AG04449 (cell line): ENCODE measurements at regions not wholly inside any gene's neighbourhood (a gene's known extent, or its start where the extent isn't known, plus 50 kb on each side); places are given as distances from the start of the nearest gene placed in this dataset.

ENCODE experiments used
- CTCF ChIA-PET: fragments of 350-600 bp; formaldehyde crosslinking; extraction: SDS; loops from one replicate; lab custom pipeline; 2021; ENCODE audit warnings: antibody characterized with exemption; lab: Yijun Ruan, JAX
- POLR2A ChIA-PET: fragments of 400-600, 350-600 bp; formaldehyde crosslinking; extraction: SDS; loops from one replicate; lab custom pipeline; 2020; ENCODE audit warnings: antibody characterized with exemption, inconsistent platforms; lab: Yijun Ruan, JAX
- DNase-seq: peaks from one replicate; pipeline ENCODE4 v3.0.0-alpha.2; 2010; ENCODE audit warnings: low read depth, low spot score
- H3K4me3 ChIP-seq: 2 replicates; pipeline ENCODE4 v1.5.1; 2011; ENCODE audit warnings: low read depth, mild to moderate bottlenecking, control low read depth, low read length
- CTCF ChIP-seq: IDR thresholded peaks from one replicate; pipeline ENCODE4 v1.5.1; 2011; ENCODE audit warnings: mild to moderate bottlenecking, moderate library complexity, low read length, control low read depth, inconsistent platforms; ENCODE audit not compliant: insufficient read depth; ENCODE audit errors: missing control alignments

DNA sequence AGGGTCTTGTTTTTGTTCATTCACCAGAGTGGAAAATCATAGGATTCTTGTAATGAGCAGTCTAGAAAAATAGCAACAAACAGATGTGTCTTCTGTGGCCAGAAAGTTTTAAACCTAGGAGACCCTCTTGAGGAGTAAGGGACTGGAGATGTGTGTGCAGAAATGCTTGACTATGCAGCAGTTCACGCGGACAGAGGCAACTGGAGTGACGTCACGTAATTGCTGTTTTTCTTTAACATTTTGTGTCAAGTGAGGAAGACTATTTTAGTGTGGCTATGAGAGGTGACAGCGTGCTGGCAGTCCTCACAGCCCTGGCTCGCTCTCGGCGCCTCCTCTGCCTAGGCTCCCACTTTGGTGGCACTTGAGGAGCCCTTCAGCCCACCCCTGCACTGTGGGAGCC is 163.1 kb upstream of the PTCH1 start:
- no peak for TF ChIP-seq CTCF
- ChIA-PET CTCF (no interaction called here), POLR2A (no interaction called here)
- no peak for DNase-seq
- no peak overlapping the region for H3K4me3 ChIP-seq

DNA sequence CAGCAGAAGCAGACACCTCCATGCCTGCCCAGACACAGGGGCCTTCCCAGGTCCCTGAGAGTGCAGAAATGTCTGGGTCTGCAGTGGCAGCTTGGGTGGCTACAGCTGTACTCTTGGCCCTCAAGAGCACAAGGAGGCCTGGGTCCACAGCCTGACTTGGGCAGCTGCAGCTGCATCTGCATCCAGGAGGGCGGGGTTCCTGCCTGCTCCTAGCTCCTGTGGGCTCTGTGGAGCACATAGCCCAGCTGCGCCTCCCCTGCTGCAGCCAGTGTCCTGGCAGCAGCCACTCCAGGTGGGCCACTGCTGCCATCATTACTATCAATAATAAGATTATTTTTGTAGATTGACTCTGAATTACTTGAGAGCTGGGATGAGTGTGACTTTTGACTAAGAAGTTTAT is 162.0 kb upstream of the PTCH1 start:
- ChIA-PET CTCF (no interaction called here), POLR2A (interaction anchor here (0.7 kb wide), 1 partner anchor 130 kb away, joined by 3 read pairs; no protein-coding TSS in a partner anchor)
- no peak overlapping the region for H3K4me3 ChIP-seq
- no peak for DNase-seq
- TF ChIP-seq CTCF, result no peak

DNA sequence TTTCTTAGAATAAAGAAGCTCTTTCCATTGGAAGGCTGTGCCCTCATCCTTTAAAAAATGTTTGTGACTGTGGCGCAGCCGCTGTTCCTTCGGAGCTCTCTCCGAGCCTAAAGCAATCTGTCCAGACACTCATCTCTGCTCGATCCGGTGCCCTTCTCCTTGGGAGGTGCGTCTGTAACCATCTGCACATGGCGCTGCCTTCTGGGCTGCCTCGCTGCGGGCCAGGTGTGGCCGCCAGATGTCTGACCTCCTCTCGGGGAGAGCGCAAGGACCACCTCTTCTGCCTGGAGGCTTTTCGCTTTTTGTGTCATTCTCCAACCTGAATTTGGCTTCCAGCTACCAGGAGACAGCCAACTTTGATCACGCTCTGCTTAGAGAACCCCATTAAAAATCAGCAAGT is 153.4 kb upstream of the PTCH1 start:
- CTCF ChIA-PET, result no interaction called here
- POLR2A ChIA-PET, result no interaction called here
- no peak for TF ChIP-seq CTCF
- H3K4me3 ChIP-seq, result no peak overlapping the region
- DNase-seq, result no peak

GRCh38 chr9:95669253-95669652 is 152.5 kb upstream of the PTCH1 start:
- ChIA-PET CTCF (no interaction called here), POLR2A (no interaction called here)
- H3K4me3 ChIP-seq, result no peak overlapping the region
- TF ChIP-seq CTCF, result no peak
- DNase-seq, result no peak

DNA sequence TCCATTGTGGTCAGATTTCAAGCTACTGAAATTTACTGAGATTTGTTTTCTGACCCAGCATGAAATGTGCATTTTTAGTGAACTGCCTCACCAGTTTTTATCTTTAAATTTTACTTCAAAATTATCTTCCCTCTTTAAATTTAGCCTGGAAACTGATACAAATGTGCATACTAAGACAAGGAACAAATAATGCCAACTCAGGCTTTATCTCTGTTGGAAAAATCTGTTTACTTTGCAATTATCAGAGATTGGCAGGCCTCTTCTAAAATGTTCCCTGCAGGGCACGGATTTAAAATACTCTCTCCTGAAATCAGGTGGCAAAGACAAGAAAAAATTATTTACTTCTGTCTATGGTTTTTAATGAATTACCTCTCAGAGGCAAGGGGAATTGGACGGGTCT is 151.0 kb upstream of the PTCH1 start:
- ChIA-PET CTCF (no interaction called here), POLR2A (no interaction called here)
- no peak for TF ChIP-seq CTCF
- no peak overlapping the region for H3K4me3 ChIP-seq
- no peak for DNase-seq

DNA sequence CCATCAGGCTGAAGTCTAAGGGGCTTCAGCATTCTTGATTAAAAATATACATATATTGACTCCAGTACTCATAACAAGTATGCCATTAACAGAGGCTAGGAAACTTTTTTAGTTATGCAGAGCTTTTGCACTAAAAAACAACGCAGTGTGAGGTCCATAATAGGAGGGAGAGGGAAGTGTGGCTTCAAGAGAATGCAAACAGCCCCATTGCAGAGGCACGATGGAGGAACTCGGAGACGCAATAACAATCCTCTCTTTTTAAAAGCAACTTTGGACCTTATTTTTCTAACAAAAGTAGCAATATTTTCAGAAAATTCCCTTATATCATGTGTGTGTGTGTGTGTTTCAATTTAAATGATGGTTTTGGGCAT is 150.0 kb upstream of the PTCH1 start:
- no peak for DNase-seq
- no peak overlapping the region for H3K4me3 ChIP-seq
- CTCF ChIA-PET, result no interaction called here
- TF ChIP-seq CTCF, result no peak
- POLR2A ChIA-PET, result no interaction called here
